SJSA1 (cell line): ENCODE measurements at regions not wholly inside any gene's neighbourhood (a gene's known extent, or its start where the extent isn't known, plus 50 kb on each side); places are given as distances from the start of the nearest gene placed in this dataset.
"Not testable (repeated sequence)": the region's sequence is repeated elsewhere in the genome, so short reads cannot be mapped to it uniquely, and the experiment has no call there.

Experiments used
- DNase-seq, 2 experiments: peaks; one replicate each; pipeline ENCODE4 v3.0.0-alpha.2; 2015 to 2020; ENCODE audit warnings: low spot score in 2 of 2, low read depth in 1 of 2
- H3K27ac ChIP-seq: fragments of 250-450 bp; sonication (Bioruptor Pico); 2 replicates; pipeline ENCODE4 v1.5.1; 2020; ENCODE audit warnings: mild to moderate bottlenecking, moderate library complexity
- H3K27me3 ChIP-seq: fragments of 250-450 bp; sonication (Bioruptor Pico); replicated peaks from 2 replicates; pipeline ENCODE4 v1.5.1; 2020; ENCODE audit warnings: mild to moderate bottlenecking, moderate library complexity
- H3K36me3 ChIP-seq: fragments of 250-450 bp; sonication (Bioruptor Pico); 2 replicates; pipeline ENCODE4 v1.5.1; 2020; ENCODE audit warnings: mild to moderate bottlenecking
- H3K4me1 ChIP-seq: fragments of 250-450 bp; sonication (Bioruptor Pico); replicated peaks from 2 replicates; pipeline ENCODE4 v1.6.1; 2021; ENCODE audit warnings: mild to moderate bottlenecking
- H3K4me3 ChIP-seq: fragments of 250-450 bp; sonication (Bioruptor Pico); 2 replicates; pipeline ENCODE4 v1.5.1; 2020; ENCODE audit warnings: mild to moderate bottlenecking
- H3K9me3 ChIP-seq: fragments of 250-450 bp; sonication (Bioruptor Pico); replicated peaks from 2 replicates; pipeline ENCODE4 v1.5.1; 2020; ENCODE audit warnings: mild to moderate bottlenecking

DNA sequence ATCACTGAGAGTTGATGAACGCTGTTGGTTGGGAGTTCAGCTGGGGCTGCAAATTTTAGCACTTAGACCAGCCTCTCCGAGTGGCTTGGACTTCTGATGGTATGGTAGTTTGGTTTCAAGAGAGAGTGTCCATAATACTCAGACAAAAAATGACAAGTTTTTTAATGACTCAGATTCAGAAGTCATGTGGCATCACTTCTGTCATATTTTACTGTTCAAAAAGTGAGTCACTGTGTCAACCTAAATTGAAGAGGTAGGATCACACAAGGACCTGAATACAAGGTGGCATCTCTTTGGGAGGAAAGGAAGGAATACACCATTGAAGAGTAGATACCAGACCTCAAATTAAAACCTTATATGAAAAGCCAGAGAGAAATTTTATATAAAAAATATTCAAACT, 99.1 kb upstream of the CHMP2B start:
- no peak for DNase-seq
- no peaks in the 10 kb centered on the region for H3K36me3 ChIP-seq
- H3K4me3 ChIP-seq: no peak overlapping the region
- no peaks in the 10 kb centered on the region for H3K9me3 ChIP-seq
- no peaks in the 10 kb centered on the region for H3K4me1 ChIP-seq
- H3K27me3 ChIP-seq: no peaks in the 10 kb centered on the region
- H3K27ac ChIP-seq: no peak overlapping the region

- H3K27me3 ChIP-seq: no peaks in the 10 kb centered on the region
- no peak overlapping the region for H3K27ac ChIP-seq
- no peak overlapping the region for H3K4me3 ChIP-seq
- DNase-seq: no peak
- no peaks in the 10 kb centered on the region for H3K36me3 ChIP-seq
- no peaks in the 10 kb centered on the region for H3K4me1 ChIP-seq
- H3K9me3 ChIP-seq: no peaks in the 10 kb centered on the region
Measured at GRCh38 chr3:87127281-87127680, 99.8 kb upstream of the CHMP2B start.

DNA sequence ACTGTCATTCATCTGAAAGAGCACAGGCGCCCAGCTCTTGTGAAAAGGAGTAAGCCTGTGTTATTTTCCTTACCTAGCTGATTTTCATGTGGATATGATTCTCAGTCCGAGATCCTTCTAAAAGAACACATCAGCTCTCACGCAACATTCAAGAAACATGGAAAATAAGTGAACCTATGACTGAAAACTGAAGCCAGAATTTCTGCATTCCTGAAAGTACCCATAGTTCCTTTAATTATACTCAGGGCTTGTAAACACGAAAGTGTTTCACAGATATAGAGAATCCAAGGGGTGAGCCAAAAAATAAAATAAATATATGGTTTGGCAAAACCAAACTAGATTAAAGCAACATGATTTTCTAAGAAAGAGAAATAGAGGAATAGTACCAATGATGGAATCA, 100.8 kb upstream of the CHMP2B start:
- no peak for DNase-seq
- no peaks in the 10 kb centered on the region for H3K36me3 ChIP-seq
- no peaks in the 10 kb centered on the region for H3K9me3 ChIP-seq
- no peaks in the 10 kb centered on the region for H3K27me3 ChIP-seq
- H3K27ac ChIP-seq: no peak overlapping the region
- no peak overlapping the region for H3K4me3 ChIP-seq
- no peaks in the 10 kb centered on the region for H3K4me1 ChIP-seq

- Histone ChIP-seq H3K4me3 (no peak overlapping the region), H3K4me1 (no peaks in the 10 kb centered on the region), H3K36me3 (no peaks in the 10 kb centered on the region), H3K27me3 (no peaks in the 10 kb centered on the region), H3K9me3 (no peaks in the 10 kb centered on the region), H3K27ac (no peak overlapping the region)
- no peak for DNase-seq
Measured at GRCh38 chr3:87125116-87125515, 102.0 kb upstream of the CHMP2B start.

GRCh38 chr3:87122766-87123165, 104.3 kb upstream of the CHMP2B start:
- Histone ChIP-seq H3K4me3 (no peak overlapping the region), H3K27ac (no peak overlapping the region), H3K36me3 (no peaks in the 10 kb centered on the region), H3K9me3 (no peaks in the 10 kb centered on the region), H3K27me3 (no peaks in the 10 kb centered on the region), H3K4me1 (no peaks in the 10 kb centered on the region)
- DNase-seq: no peak

- H3K27ac ChIP-seq: no peak overlapping the region
Measured at GRCh38 chr3:87121856-87122255, 105.3 kb upstream of the CHMP2B start.

GRCh38 chr3:87120881-87121280, 106.2 kb upstream of the CHMP2B start:
- H3K27me3 ChIP-seq: no peaks in the 10 kb centered on the region
- no peak for DNase-seq
- no peak overlapping the region for H3K27ac ChIP-seq
- H3K9me3 ChIP-seq: no peaks in the 10 kb centered on the region
- H3K36me3 ChIP-seq: no peaks in the 10 kb centered on the region
- H3K4me3 ChIP-seq: no peak overlapping the region
- H3K4me1 ChIP-seq: no peaks in the 10 kb centered on the region

More at GRCh38 chr3:87121856-87122255, 105.3 kb upstream of the CHMP2B start:
- no peaks in the 10 kb centered on the region for H3K4me1 ChIP-seq
- no peak overlapping the region for H3K4me3 ChIP-seq
- no peaks in the 10 kb centered on the region for H3K27me3 ChIP-seq
- DNase-seq: no peak
- H3K9me3 ChIP-seq: no peaks in the 10 kb centered on the region
- no peaks in the 10 kb centered on the region for H3K36me3 ChIP-seq

- Histone ChIP-seq H3K27me3 (no peaks in the 10 kb centered on the region), H3K36me3 (no peaks in the 10 kb centered on the region), H3K27ac (no peak overlapping the region), H3K4me3 (no peak overlapping the region), H3K9me3 (no peaks in the 10 kb centered on the region), H3K4me1 (no peaks in the 10 kb centered on the region)
- no peak for DNase-seq
Measured at GRCh38 chr3:87120236-87120635, 106.9 kb upstream of the CHMP2B start.

GRCh38 chr3:87109465-87109864, 117.6 kb upstream of the CHMP2B start:
- no peaks in the 10 kb centered on the region for H3K36me3 ChIP-seq
- H3K4me3 ChIP-seq: no peak overlapping the region
- no peaks in the 10 kb centered on the region for H3K4me1 ChIP-seq
- H3K27ac ChIP-seq: no peak overlapping the region
- no peaks in the 10 kb centered on the region for H3K9me3 ChIP-seq
- DNase-seq: no peak
- H3K27me3 ChIP-seq: no peaks in the 10 kb centered on the region

- Histone ChIP-seq H3K27me3 (no peaks in the 10 kb centered on the region), H3K4me3 (no peak overlapping the region), H3K36me3 (no peaks in the 10 kb centered on the region), H3K27ac (no peak overlapping the region), H3K9me3 (no peaks in the 10 kb centered on the region), H3K4me1 (no peaks in the 10 kb centered on the region)
- DNase-seq: no peak
Measured at GRCh38 chr3:87101861-87102625, 111.1 kb upstream of the VGLL3 start.

GRCh38 chr3:87097733-87098132, 106.8 kb upstream of the VGLL3 start:
- not testable (repeated sequence) for DNase-seq, H3K9me3 ChIP-seq, H3K27me3 ChIP-seq, H3K4me3 ChIP-seq, H3K27ac ChIP-seq, H3K4me1 ChIP-seq, H3K36me3 ChIP-seq

- Histone ChIP-seq H3K36me3 (no peaks in the 10 kb centered on the region), H3K4me1 (peaks cover 10% of the 10 kb centered on the region; the same call in 1 of the 2 replicates), H3K9me3 (no peaks in the 10 kb centered on the region), H3K27me3 (no peaks in the 10 kb centered on the region), H3K27ac (peak overlapping the region; percentile 90), H3K4me3 (no peak overlapping the region)
- peak in 1 of 2 experiments; percentile 24 for DNase-seq
Measured at GRCh38 chr3:87090631-87091030, 99.7 kb upstream of the VGLL3 start.

GRCh38 chr3:87088993-87089841, 98.3 kb upstream of the VGLL3 start:
- H3K4me3 ChIP-seq: peak overlapping the region; percentile 51
- H3K36me3 ChIP-seq: no peaks in the 10 kb centered on the region
- no peaks in the 10 kb centered on the region for H3K9me3 ChIP-seq
- no peaks in the 10 kb centered on the region for H3K27me3 ChIP-seq
- DNase-seq: peak; percentile 71 to 82
- H3K27ac ChIP-seq: peak overlapping the region; percentile 90
- H3K4me1 ChIP-seq: peaks cover 10% of the 10 kb centered on the region; the same call in 1 of the 2 replicates

DNA sequence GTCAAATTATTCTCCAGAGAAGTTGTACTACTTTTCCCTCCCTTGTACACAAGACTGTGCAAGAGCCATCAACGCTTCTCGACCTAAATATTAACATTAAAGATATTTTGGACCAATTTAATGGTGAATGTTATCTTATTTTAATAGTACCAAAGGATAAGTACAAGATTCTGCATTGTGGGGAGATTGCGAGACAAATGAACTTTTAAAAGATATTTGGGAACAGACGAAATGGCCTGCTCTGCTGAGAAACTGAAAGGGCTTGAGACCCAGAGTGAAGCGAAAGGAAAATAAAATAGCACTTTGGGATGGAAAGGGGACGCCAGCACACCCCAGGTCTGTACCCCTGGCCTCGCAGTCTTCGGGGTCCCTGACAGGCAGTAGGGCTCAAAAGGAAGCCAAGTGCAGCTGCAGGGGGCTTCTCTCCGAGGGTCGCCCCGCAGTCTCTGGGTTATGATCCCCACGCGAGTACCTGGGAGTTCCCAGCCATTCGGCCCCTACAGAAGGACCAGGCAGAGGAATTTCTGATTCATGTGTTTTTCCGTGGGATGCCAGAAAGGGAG, 97.6 kb upstream of the VGLL3 start:
- H3K27me3 ChIP-seq: no peaks in the 10 kb centered on the region
- DNase-seq: peak in 1 of 2 experiments; percentile 66
- peak overlapping the region; percentile 90 for H3K27ac ChIP-seq
- H3K4me3 ChIP-seq: peak overlapping the region; percentile 51
- H3K36me3 ChIP-seq: no peaks in the 10 kb centered on the region
- no peaks in the 10 kb centered on the region for H3K9me3 ChIP-seq
- peaks cover 10% of the 10 kb centered on the region; the same call in 1 of the 2 replicates for H3K4me1 ChIP-seq
